ENCODE measurements at regions not wholly inside any gene's neighbourhood (a gene's known extent, or its start where the extent isn't known, plus 50 kb on each side); places are given as distances from the start of the nearest gene placed in this dataset.

GRCh38 chr3:80259736-80260135 is 491.9 kb upstream of the ROBO1 start:
- TF ChIP-seq CTCF (IDR thresholded peaks at IDR 0.05; ENCODE audit: low read depth, low read length, missing input control) (no peak), FOXA1 (IDR thresholded peaks at IDR 0.05) (no peak), TAF1 (conservative IDR thresholded peaks at IDR 0.05) (no peak), JUND (IDR thresholded peaks at IDR 0.05) (no peak), SP1 (IDR thresholded peaks at IDR 0.05) (no peak), REST (IDR thresholded peaks at IDR 0.05) (no peak), MAX (IDR thresholded peaks at IDR 0.05) (no peak), YY1 (IDR thresholded peaks at IDR 0.05) (no peak), RAD21 (IDR thresholded peaks at IDR 0.05) (no peak), ATF3 (IDR thresholded peaks at IDR 0.05) (no peak), RXRA (IDR thresholded peaks at IDR 0.05) (no peak), EGR1 (IDR thresholded peaks at IDR 0.05; ENCODE audit: low read depth in 2 of 2) (no peak)
